Adrenal gland (tissue), 5 donors: ENCODE measurements at regions not wholly inside any gene's neighbourhood (a gene's known extent, or its start where the extent isn't known, plus 50 kb on each side); places are given as distances from the start of the nearest gene placed in this dataset.

Source experiments
- POLR2A ChIP-seq, 2 donors: fragments of 450-650 bp; IDR thresholded peaks; one replicate each; pipeline ENCODE4 v1.6.1; 2017; ENCODE audit warnings: antibody characterized with exemption in 2 of 2, mild to moderate bottlenecking in 2 of 2, moderate library complexity in 1 of 2
- TF ChIP-seq, protein P1 (sequence below), 6 experiments: fragments of 450-650 bp in 4 of 6; fragments of 200-600 bp in 2 of 6; sonication (generic) in 1 of 6; IDR thresholded peaks; 1 replicate in 5 of 6; 2 replicates in 1 of 6; pipeline versions ENCODE4 v1.5.1 to v1.8.0; 2016 to 2021; ENCODE audit warnings: antibody characterized with exemption in 6 of 6, mild to moderate bottlenecking in 2 of 6, moderate library complexity in 1 of 6
- donor health status: DM: no; HTN: no; CAD: no.

DNA sequence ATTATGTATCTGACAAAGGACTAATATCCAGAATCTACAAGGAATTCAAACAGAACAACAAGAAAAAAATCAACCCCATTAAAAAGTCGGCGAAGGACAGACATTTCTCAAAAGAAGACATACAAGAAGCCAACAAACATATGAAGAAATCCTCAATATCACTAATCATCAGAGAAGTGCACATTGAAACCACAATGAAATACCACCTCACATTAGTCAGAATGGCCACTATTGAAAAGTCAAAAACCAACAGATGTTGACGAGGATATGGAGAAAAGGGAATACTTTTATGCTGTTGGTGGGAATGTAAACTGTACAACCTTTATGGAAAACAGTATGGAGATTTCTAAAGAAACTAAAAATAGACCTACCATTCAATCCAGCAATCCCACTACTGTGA is 233.1 kb upstream of the PLSCR5 start:
- TF ChIP-seq, protein P1, sequence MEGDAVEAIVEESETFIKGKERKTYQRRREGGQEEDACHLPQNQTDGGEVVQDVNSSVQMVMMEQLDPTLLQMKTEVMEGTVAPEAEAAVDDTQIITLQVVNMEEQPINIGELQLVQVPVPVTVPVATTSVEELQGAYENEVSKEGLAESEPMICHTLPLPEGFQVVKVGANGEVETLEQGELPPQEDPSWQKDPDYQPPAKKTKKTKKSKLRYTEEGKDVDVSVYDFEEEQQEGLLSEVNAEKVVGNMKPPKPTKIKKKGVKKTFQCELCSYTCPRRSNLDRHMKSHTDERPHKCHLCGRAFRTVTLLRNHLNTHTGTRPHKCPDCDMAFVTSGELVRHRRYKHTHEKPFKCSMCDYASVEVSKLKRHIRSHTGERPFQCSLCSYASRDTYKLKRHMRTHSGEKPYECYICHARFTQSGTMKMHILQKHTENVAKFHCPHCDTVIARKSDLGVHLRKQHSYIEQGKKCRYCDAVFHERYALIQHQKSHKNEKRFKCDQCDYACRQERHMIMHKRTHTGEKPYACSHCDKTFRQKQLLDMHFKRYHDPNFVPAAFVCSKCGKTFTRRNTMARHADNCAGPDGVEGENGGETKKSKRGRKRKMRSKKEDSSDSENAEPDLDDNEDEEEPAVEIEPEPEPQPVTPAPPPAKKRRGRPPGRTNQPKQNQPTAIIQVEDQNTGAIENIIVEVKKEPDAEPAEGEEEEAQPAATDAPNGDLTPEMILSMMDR (IDR thresholded peaks at IDR 0.05): no peak
- TF ChIP-seq POLR2A (IDR thresholded peaks at IDR 0.05): no peak
